K562 (cell line): ENCODE measurements at regions not wholly inside any gene's neighbourhood (a gene's known extent, or its start where the extent isn't known, plus 50 kb on each side); places are given as distances from the start of the nearest gene placed in this dataset.

ENCODE experiments used
- CAMTA2 ChIP-seq: fragments of 250-450 bp; sonication (Bioruptor Pico); conservative IDR thresholded peaks from 2 replicates; pipeline ENCODE4 v1.5.1; 2022
- EZH2 ChIP-seq: IDR thresholded peaks from 2 replicates; pipeline ENCODE4 v1.6.1; 2012; ENCODE audit warnings: low read depth, mild to moderate bottlenecking, inconsistent platforms, low read length, borderline replicate concordance
- HNRNPLL ChIP-seq: fragments of 200-400 bp; formaldehyde crosslinking; IDR thresholded peaks from 2 replicates; pipeline ENCODE4 v1.6.1; 2017; ENCODE audit warnings: low read length, low read depth, mild to moderate bottlenecking; ENCODE audit not compliant: poor library complexity, severe bottlenecking
- MTF1 ChIP-seq: fragments of 250-450 bp; sonication (Bioruptor Pico); IDR thresholded peaks from 2 replicates; pipeline ENCODE4 v1.9.0; 2021; ENCODE audit warnings: moderate library complexity, mild to moderate bottlenecking, inconsistent platforms, borderline replicate concordance
- POLR2A ChIP-seq: fragments of 450-650 bp; conservative IDR thresholded peaks from 2 replicates; pipeline ENCODE4 v1.6.1; 2016
- SMARCC2 ChIP-seq: fragments of 450-650 bp; IDR thresholded peaks from 2 replicates; pipeline ENCODE4 v1.6.1; 2017; ENCODE audit warnings: antibody characterized with exemption, moderate library complexity, mild to moderate bottlenecking, low read depth
- SMC3 ChIP-seq: conservative IDR thresholded peaks from 2 replicates; pipeline ENCODE4 v1.6.1; 2011; ENCODE audit warnings: low read depth, low read length, improper control_type of control experiment; ENCODE audit not compliant: insufficient read depth
- ZNF133 ChIP-seq: fragments of 250-450 bp; sonication (Bioruptor Pico); IDR thresholded peaks from 2 replicates; pipeline ENCODE4 v1.4.0; 2020; ENCODE audit warnings: mild to moderate bottlenecking
- ZNF23 ChIP-seq: fragments of 250-450 bp; sonication (Bioruptor Pico); IDR thresholded peaks from 2 replicates; pipeline ENCODE4 v1.4.0; 2020; ENCODE audit warnings: mild to moderate bottlenecking
- TF ChIP-seq, protein P1 (sequence below): sonication (generic); formaldehyde crosslinking; IDR thresholded peaks from 2 replicates; pipeline ENCODE4 v1.8.1; 2023; ENCODE audit warnings: missing genetic modification reagents, mild to moderate bottlenecking, borderline replicate concordance
- TF ChIP-seq, protein P2 (sequence below), 2 experiments: fragments of 450-650 bp; formaldehyde crosslinking in 1 of 2; IDR thresholded peaks; 2 replicates each; pipeline versions ENCODE4 v1.4.0 to v1.6.1; 2014 to 2020; ENCODE audit warnings: mild to moderate bottlenecking in 2 of 2, borderline replicate concordance in 1 of 2, low read depth in 1 of 2
- TF ChIP-seq, protein P3 (sequence below): fragments of 250-450 bp; sonication (Bioruptor Pico); IDR thresholded peaks from 2 replicates; pipeline ENCODE4 v1.5.0; 2021; ENCODE audit warnings: mild to moderate bottlenecking, borderline replicate concordance

DNA sequence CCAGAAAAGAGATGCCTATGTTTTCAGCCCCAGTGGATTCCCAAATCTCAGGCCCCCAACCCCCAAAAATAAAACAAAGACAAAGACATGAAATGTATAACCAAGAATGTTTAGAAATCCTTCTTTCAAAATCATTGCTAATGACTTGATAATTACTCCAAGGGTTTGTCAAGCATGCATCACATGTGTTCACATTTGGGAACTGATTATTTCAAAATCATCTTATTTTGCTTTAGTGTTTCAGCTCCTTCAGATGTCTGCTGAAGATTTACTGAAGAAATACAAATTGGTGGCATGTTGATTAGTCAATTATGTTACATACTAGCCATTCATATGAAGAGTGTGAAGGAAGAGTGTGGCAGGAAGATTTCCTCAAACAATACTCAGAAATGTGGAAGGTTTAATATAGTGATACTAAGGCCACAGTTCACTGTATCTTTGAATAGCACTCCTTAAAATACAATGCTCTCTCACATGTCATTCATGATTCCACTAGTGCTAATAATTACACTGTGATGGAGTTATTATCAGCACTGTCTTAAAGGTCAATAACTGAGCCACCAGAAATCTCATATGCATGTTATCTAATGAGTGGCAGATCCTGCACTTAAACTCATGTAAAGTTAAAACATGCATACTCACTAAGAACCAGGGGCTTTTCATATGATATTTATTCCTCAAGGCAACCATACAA, 134.5 kb upstream of the TGFBR2 start:
- no peak for TF ChIP-seq EZH2
- no peak for TF ChIP-seq ZNF133 (CRISPR knock-in tag)
- TF ChIP-seq ZNF23 (CRISPR knock-in tag) = no peak
- TF ChIP-seq, protein P1, sequence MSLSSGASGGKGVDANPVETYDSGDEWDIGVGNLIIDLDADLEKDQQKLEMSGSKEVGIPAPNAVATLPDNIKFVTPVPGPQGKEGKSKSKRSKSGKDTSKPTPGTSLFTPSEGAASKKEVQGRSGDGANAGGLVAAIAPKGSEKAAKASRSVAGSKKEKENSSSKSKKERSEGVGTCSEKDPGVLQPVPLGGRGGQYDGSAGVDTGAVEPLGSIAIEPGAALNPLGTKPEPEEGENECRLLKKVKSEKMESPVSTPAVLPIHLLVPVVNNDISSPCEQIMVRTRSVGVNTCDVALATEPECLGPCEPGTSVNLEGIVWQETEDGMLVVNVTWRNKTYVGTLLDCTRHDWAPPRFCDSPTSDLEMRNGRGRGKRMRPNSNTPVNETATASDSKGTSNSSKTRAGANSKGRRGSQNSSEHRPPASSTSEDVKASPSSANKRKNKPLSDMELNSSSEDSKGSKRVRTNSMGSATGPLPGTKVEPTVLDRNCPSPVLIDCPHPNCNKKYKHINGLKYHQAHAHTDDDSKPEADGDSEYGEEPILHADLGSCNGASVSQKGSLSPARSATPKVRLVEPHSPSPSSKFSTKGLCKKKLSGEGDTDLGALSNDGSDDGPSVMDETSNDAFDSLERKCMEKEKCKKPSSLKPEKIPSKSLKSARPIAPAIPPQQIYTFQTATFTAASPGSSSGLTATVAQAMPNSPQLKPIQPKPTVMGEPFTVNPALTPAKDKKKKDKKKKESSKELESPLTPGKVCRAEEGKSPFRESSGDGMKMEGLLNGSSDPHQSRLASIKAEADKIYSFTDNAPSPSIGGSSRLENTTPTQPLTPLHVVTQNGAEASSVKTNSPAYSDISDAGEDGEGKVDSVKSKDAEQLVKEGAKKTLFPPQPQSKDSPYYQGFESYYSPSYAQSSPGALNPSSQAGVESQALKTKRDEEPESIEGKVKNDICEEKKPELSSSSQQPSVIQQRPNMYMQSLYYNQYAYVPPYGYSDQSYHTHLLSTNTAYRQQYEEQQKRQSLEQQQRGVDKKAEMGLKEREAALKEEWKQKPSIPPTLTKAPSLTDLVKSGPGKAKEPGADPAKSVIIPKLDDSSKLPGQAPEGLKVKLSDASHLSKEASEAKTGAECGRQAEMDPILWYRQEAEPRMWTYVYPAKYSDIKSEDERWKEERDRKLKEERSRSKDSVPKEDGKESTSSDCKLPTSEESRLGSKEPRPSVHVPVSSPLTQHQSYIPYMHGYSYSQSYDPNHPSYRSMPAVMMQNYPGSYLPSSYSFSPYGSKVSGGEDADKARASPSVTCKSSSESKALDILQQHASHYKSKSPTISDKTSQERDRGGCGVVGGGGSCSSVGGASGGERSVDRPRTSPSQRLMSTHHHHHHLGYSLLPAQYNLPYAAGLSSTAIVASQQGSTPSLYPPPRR (CRISPR knock-in tag) = no peak
- TF ChIP-seq, protein P2, sequence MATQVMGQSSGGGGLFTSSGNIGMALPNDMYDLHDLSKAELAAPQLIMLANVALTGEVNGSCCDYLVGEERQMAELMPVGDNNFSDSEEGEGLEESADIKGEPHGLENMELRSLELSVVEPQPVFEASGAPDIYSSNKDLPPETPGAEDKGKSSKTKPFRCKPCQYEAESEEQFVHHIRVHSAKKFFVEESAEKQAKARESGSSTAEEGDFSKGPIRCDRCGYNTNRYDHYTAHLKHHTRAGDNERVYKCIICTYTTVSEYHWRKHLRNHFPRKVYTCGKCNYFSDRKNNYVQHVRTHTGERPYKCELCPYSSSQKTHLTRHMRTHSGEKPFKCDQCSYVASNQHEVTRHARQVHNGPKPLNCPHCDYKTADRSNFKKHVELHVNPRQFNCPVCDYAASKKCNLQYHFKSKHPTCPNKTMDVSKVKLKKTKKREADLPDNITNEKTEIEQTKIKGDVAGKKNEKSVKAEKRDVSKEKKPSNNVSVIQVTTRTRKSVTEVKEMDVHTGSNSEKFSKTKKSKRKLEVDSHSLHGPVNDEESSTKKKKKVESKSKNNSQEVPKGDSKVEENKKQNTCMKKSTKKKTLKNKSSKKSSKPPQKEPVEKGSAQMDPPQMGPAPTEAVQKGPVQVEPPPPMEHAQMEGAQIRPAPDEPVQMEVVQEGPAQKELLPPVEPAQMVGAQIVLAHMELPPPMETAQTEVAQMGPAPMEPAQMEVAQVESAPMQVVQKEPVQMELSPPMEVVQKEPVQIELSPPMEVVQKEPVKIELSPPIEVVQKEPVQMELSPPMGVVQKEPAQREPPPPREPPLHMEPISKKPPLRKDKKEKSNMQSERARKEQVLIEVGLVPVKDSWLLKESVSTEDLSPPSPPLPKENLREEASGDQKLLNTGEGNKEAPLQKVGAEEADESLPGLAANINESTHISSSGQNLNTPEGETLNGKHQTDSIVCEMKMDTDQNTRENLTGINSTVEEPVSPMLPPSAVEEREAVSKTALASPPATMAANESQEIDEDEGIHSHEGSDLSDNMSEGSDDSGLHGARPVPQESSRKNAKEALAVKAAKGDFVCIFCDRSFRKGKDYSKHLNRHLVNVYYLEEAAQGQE (IDR thresholded peaks at IDR 0.05; ENCODE audit: borderline replicate concordance) = no peak
- TF ChIP-seq, protein P2 (CRISPR knock-in tag; IDR thresholded peaks at IDR 0.05; ENCODE audit: low read depth) = no peak
- no peak for TF ChIP-seq SMC3
- no peak for TF ChIP-seq HNRNPLL
- no peak for TF ChIP-seq CAMTA2 (CRISPR knock-in tag)
- TF ChIP-seq, protein P3, sequence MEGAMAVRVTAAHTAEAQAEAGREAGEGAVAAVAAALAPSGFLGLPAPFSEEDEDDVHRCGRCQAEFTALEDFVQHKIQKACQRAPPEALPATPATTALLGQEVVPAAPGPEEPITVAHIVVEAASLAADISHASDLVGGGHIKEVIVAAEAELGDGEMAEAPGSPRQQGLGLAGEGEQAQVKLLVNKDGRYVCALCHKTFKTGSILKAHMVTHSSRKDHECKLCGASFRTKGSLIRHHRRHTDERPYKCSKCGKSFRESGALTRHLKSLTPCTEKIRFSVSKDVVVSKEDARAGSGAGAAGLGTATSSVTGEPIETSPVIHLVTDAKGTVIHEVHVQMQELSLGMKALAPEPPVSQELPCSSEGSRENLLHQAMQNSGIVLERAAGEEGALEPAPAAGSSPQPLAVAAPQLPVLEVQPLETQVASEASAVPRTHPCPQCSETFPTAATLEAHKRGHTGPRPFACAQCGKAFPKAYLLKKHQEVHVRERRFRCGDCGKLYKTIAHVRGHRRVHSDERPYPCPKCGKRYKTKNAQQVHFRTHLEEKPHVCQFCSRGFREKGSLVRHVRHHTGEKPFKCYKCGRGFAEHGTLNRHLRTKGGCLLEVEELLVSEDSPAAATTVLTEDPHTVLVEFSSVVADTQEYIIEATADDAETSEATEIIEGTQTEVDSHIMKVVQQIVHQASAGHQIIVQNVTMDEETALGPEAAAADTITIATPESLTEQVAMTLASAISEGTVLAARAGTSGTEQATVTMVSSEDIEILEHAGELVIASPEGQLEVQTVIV (CRISPR knock-in tag) = no peak
- no peak for TF ChIP-seq POLR2A
- no peak for TF ChIP-seq MTF1
- no peak for TF ChIP-seq SMARCC2
